Inflammatory macrophage treated with lipopolysaccharide for 1 hour (primary cell): ENCODE measurements at regions not wholly inside any gene's neighbourhood (a gene's known extent, or its start where the extent isn't known, plus 50 kb on each side); places are given as distances from the start of the nearest gene placed in this dataset.
"Not testable (repeated sequence)": the region's sequence is repeated elsewhere in the genome, so short reads cannot be mapped to it uniquely, and the experiment has no call there.

Experiments used
- DNase-seq, 2 donors: peaks; one replicate each; pipeline ENCODE4 v3.0.0-alpha.2; 2020 to 2022

DNA sequence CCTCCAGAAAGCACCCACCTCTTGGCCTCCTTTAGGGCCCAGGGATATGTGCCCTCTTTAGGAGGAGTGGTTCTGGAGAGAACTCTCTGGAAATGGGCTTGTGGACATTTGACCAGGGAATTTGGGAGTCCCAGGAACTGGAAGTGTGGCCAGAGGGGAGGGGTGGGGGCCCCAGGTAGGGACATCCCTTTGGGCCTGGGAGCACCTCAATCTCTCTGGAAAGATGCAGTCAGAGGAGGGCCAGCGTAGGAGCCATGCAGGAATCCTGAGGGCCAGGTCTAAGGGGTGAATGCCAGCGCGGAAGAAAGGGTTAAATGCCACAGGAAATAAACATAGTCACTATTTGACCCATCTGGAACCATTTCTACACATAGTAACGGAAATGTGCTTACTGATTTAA lies 50.3 kb upstream of the ITGA11 start:
- no peak for DNase-seq

DNA sequence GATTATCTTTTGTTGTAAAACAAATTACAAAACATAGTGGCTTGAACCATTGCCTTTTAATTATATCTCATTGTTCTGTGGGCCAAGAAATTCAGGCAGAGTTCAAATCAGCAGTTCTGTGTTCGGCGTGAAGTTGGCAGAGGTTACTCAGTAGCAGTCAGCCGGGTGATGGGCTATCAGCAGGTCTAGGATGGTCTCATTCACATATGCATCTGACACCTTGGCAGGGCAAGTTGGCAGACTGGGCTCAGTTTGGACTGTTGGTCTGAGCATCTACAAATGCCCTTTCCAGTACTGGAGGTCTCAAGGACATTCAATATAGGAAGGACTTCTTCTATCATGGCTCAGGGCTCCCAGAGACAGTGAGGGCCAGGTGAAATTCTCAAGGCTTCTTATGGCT lies 51.2 kb upstream of the ITGA11 start:
- no peak for DNase-seq

- no peak for DNase-seq
These were observed 52.3 kb upstream of the ITGA11 start for GRCh38 chr15:68484220-68484619.

- no peak for DNase-seq
These were observed 52.9 kb upstream of the ITGA11 start for GRCh38 chr15:68484696-68485400.

DNA sequence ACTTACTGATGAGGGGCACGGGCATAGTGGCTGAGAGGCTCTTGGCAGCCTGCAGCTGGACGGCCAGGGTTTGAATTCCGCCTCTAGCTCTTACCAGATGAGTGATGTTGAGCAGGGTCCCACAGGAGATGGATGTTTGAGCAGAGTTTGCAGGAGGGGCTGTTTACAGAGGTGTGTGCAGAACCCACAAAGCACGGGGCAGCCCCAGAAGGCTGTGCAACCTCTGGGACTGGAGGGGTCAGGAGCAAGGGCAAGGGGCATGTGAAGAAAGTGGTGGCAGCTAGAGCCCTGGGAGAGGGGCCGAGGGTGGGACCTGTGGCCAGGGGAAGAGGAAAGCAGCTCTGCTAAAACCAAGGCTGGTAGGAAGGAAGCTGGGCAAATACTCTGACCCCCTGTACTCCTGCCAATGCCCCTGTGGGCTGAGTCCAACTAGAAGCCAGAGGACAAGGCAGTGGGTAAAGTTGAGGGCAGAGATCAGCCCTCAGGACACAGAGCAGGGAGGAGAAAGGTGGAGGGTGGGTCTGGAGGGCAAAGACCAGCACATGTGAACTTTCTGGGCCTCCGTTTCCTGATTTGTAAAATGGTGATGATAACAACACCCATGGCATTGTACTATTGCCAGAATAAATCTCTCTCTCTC lies 53.9 kb upstream of the ITGA11 start:
- no peak for DNase-seq

GRCh38 chr15:68487087-68487843 lies 55.3 kb upstream of the ITGA11 start:
- no peak for DNase-seq

DNA sequence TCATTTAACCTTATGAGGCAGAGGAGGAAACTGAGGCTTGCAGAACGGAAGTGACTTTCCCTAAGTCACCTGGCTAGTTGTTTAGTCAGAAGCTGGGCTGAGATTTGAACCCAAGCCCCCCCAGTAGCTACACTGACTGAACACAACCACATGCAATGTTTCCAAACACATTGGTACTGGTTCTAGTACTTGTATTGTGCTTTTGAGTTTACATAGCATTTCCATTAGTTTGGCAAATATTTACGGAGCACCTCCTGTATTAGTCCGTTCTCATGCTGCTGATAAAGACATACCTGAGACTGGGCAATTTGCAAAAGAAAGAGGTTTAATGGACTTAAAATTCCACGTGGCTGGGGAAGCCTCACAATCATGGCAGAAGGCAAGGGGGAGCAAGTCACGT lies 56.3 kb upstream of the ITGA11 start:
- DNase-seq: no peak

DNA sequence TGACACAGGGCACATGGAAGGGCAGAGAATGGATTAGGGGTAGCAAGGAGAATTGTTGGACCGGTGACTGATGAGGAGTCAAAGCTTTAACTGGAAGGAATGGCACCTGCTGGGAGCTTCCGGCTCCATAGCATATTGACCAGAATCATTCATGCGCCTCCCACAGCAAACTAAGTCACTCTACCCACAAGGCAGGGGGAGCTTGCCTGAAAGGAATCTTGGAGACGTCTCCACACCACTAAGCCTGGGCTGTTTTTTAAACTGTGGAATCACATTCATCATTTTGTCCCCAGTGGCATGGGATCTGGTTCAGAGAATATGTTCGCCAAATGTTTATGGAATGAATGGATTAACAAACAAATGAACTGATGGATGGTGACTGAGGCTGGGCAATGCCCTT lies 57.0 kb upstream of the ITGA11 start:
- no peak for DNase-seq

- no peak for DNase-seq
These were observed 57.5 kb upstream of the ITGA11 start for GRCh38 chr15:68489421-68489820.

DNA sequence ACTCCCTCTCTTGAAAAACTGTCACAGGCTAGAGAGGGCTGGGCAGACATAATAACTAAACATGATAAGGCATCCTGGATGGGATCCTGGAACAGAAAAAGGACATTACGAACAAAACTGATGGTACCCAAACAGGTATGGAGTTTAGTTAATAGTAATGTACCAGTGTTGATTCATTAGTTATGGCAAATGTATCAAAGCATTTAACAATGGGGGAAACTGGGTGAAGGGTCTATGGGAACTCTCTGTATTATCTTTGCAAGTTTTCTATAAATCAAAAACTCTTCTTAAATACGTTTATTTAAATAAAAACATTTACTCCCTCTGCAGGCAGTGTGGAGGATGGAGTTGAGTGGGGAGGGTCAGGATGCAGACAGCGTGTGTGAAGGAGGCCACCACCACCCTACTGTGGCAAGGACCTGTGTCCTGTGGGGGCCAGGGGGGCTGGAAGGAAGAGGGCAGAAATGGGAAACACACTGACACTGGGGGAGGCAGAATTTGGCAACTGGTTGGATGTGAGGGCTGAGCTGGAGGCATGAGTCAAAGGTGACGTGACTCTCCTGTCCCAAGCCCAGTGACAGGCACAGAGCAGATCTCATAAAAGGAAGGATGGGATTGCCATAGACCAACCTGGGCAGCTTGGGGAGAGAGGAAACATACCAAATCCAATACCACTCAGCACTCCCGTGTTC lies 59.6 kb upstream of the ITGA11 start:
- DNase-seq: no peak

- no peak for DNase-seq
These were observed 60.9 kb upstream of the ITGA11 start for GRCh38 chr15:68492855-68493254.

DNA sequence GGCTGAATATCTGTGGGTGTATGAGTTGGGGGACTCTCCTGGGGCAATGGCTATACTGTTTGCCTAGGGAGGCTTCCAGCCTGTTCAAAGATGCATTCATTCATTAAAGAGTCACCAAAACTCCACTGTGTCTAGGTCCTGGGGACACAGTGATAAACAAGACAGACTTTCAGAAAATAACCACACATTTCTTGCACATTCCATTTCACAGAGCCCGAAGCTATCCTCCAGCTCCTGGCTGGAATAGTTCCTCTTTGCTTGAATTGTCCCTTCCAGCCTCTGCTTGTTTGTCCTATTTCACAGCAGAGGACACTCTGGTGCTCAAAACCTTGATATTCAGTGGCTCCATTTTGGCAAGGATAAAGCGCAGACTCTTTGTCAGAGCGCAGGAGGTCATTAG lies 61.7 kb upstream of the ITGA11 start:
- no peak for DNase-seq

GRCh38 chr15:68494573-68495110 lies 62.7 kb upstream of the ITGA11 start:
- DNase-seq: no peak

GRCh38 chr15:68495221-68495950 lies 63.4 kb upstream of the ITGA11 start:
- no peak for DNase-seq

- no peak for DNase-seq
These were observed 64.2 kb upstream of the ITGA11 start for GRCh38 chr15:68495981-68496705.

DNA sequence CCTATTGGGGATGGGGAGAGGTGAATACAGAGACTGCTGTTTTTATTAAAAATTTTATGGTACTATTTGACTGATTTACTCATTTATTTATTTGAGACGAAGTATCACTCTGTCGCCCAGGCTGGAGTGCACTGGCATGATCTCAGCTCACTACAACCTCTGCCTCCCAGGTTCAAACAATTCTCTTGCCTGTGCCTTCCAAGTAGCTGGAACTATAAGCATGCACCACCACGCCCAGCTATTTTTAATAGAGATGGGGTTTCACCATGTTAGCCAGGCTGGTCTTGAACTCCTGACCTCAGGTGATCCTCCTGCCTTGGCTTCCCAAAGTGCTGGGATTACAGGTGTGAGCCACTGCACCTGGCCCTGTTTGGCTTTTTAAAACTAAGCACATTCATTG lies 64.8 kb upstream of the ITGA11 start:
- DNase-seq: not testable (repeated sequence)

DNA sequence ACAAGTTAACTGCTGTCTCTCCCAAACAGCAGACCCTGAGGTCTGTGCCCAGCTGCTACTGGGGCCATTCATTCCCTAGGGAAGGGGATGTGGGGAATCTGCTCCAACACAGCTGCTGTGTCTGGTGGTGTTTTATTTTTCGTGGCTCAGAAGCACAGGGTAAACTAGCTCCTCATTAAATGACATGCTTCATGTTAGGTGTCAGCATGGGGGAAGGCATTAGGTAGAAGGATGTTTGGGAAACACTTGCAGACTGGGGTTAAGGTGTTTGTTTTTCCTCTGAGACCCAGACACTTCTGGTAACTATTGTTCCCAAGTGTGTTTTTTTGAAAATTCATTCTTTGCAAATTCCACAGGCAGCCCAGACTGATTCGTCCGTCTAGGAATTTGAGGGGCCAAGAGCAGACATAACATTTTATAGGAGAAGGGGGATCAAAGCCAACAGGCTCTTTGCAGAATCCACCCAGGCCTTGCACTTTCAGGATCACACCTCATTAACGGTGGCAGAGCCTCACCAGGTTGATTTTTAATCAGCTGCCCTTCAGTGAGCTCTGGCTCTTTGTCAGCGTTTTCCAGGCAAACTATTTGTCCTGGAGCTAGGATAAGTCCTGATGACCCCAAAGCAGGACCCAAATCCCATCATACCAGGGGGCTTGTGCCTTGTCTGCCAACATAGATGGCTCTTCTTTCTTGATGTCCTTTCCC lies 65.4 kb upstream of the ITGA11 start:
- DNase-seq: no peak

GRCh38 chr15:68498076-68498475 lies 66.1 kb upstream of the ITGA11 start:
- no peak for DNase-seq

GRCh38 chr15:68499620-68500312 lies 67.8 kb upstream of the ITGA11 start:
- no peak for DNase-seq
